ENCODE measurements at regions not wholly inside any gene's neighbourhood (a gene's known extent, or its start where the extent isn't known, plus 50 kb on each side); places are given as distances from the start of the nearest gene placed in this dataset.

DNA sequence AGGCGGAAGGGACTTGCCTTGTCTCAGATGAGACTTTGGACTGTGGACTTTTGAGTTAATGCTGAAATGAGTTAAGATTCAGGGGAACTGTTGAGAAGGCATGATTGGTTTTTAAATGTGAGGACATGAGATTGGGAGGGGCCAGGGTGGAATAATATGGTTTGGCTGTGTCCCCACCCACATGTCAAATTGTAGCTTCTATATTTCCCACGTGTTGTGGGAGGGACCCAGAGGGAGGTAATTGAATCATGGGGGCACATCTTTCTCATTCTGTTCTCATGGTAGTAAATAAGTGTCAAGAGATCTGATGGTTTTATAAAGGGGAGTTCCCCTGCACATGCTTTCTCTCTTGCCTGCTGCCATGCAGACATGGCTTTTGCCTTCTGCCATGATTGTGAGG lies 89.2 kb downstream of the CGGBP1 start:
- no peaks in the 10 kb centered on the region for H3K9me3 ChIP-seq (ENCODE audit: control insufficient read depth, low read depth, low read length)

More for the DNA sequence above, 89.2 kb downstream of the CGGBP1 start:
- peaks cover 3 to 4% of the 10 kb centered on the region in 2 experiments; a peak in 2 of 4 replicates for H3K4me1 Mint-ChIP-seq
- H3K23ac ChIP-seq (ENCODE audit: insufficient read length, low read depth, low read length) = no peak overlapping the region
- DNase-seq = no peak
- H3K4me1 ChIP-seq (ENCODE audit: insufficient read depth, low read length) = no peaks in the 10 kb centered on the region
- no peak overlapping the region for H3T11ph ChIP-seq (ENCODE audit: low read length)
- no peak overlapping the region for H2BK12ac ChIP-seq (ENCODE audit: insufficient read length, low read depth, low read length)
- H3K27me3 Mint-ChIP-seq (ENCODE audit: low read depth) = no peaks in the 10 kb centered on the region
- no peak overlapping the region for H2BK120ac ChIP-seq (ENCODE audit: low read depth, low read length, poor library complexity, severe bottlenecking)
- peaks cover 2 to 21% (median 17%) of the 10 kb centered on the region in 3 experiments for H3K36me3 Mint-ChIP-seq (ENCODE audit: insufficient read depth in 1 of 3, low read depth in 3 of 3)
- H3K79me2 ChIP-seq (ENCODE audit: insufficient read depth, low read length) = no peaks in the 10 kb centered on the region
- H4K20me1 ChIP-seq (ENCODE audit: control insufficient read depth, insufficient read depth, insufficient read length) = no peaks in the 10 kb centered on the region
- no peak overlapping the region for H2AK5ac ChIP-seq (ENCODE audit: insufficient read length, low read length)
- H2BK5ac ChIP-seq (ENCODE audit: insufficient read length, low read length) = no peak overlapping the region
- H3K27ac Mint-ChIP-seq = no peak overlapping the region; a peak in 1 of 7 replicates
- TF ChIP-seq, protein P1, sequence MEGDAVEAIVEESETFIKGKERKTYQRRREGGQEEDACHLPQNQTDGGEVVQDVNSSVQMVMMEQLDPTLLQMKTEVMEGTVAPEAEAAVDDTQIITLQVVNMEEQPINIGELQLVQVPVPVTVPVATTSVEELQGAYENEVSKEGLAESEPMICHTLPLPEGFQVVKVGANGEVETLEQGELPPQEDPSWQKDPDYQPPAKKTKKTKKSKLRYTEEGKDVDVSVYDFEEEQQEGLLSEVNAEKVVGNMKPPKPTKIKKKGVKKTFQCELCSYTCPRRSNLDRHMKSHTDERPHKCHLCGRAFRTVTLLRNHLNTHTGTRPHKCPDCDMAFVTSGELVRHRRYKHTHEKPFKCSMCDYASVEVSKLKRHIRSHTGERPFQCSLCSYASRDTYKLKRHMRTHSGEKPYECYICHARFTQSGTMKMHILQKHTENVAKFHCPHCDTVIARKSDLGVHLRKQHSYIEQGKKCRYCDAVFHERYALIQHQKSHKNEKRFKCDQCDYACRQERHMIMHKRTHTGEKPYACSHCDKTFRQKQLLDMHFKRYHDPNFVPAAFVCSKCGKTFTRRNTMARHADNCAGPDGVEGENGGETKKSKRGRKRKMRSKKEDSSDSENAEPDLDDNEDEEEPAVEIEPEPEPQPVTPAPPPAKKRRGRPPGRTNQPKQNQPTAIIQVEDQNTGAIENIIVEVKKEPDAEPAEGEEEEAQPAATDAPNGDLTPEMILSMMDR (conservative IDR thresholded peaks at IDR 0.05) = no peak
- H4K91ac ChIP-seq (ENCODE audit: insufficient read length, low read depth, low read length) = no peak overlapping the region
- no peaks in the 10 kb centered on the region for H3K79me1 ChIP-seq (ENCODE audit: insufficient read depth, low read depth, low read length, poor library complexity, severe bottlenecking)
- no peak overlapping the region for H3K9ac ChIP-seq (ENCODE audit: extremely low read depth, insufficient read length, low read length)
- H2BK15ac ChIP-seq (ENCODE audit: low read depth, low read length) = no peak overlapping the region
- H2BK20ac ChIP-seq (ENCODE audit: low read depth, low read length, poor library complexity, severe bottlenecking) = no peak overlapping the region
- H3K27me3 ChIP-seq (ENCODE audit: insufficient read depth, low read length) = no peaks in the 10 kb centered on the region
- no peak overlapping the region for H3K14ac ChIP-seq (ENCODE audit: insufficient read depth, low read length)
- H3K27ac ChIP-seq (ENCODE audit: insufficient read length, low read depth, low read length) = no peak overlapping the region
- no CpG with 5 or more reads among the region's 2 CpGs for WGBS (ENCODE audit: extremely low coverage, insufficient read length, low lambda C conversion rate)
- H3K4me3 Mint-ChIP-seq = no peak overlapping the region
- H3K4me2 ChIP-seq (ENCODE audit: insufficient read depth, insufficient read length, low read length) = no peak overlapping the region
- no peaks in the 10 kb centered on the region for H3K23me2 ChIP-seq (ENCODE audit: insufficient read length, low read depth, low read length, poor library complexity, severe bottlenecking)
- H2AFZ ChIP-seq (ENCODE audit: low read length) = no peak overlapping the region
- peaks cover 19 to 21% of the 10 kb centered on the region in 2 experiments for H3K9me3 Mint-ChIP-seq
- no peak overlapping the region for H3K4ac ChIP-seq (ENCODE audit: low read depth, low read length)
- no peak overlapping the region for H4K8ac ChIP-seq (replicated peaks; ENCODE audit: insufficient read length, low read depth, low read length)
- no peak overlapping the region for H3K18ac ChIP-seq (ENCODE audit: insufficient read length, low read depth, low read length)
- no peak overlapping the region for H4K5ac ChIP-seq (ENCODE audit: insufficient read length, low read depth, low read length)
- no peak overlapping the region for H3K56ac ChIP-seq (ENCODE audit: insufficient read length, low read depth, low read length)

All from H9 (cell line).